Stimulated activated CD4-positive, alpha-beta T cell treated with anti-CD3 and anti-CD28 coated beads, TNF-alpha, amount 100 ng/mL, for 48 hours (primary cell): ENCODE measurements at regions not wholly inside any gene's neighbourhood (a gene's known extent, or its start where the extent isn't known, plus 50 kb on each side); places are given as distances from the start of the nearest gene placed in this dataset.

Experiments used
- DNase-seq, 3 donors: peaks; one replicate each; pipeline ENCODE4 v3.0.0-alpha.2; 2020; ENCODE audit warnings: low read depth in 3 of 3

DNA sequence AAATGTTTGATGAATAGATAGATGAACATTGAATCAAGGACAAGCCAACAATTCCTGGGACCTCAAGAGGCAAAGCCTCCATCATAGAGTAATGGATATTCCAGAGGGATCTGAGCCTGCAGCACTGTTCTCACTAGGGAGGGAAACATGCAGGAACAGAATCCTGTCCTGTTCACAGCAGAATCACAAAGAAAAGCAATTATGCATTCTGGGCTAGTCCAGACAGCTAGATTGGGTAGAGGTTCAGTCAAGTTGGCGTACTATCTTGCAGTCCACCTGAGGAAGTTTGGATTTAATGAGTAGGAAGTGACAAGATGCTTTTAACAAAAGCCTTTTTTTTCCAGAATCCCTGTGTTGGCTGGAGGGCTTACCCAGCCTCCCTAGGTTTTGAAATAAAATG, 314.5 kb upstream of the SEMA6D start:
- no peak for DNase-seq

DNA sequence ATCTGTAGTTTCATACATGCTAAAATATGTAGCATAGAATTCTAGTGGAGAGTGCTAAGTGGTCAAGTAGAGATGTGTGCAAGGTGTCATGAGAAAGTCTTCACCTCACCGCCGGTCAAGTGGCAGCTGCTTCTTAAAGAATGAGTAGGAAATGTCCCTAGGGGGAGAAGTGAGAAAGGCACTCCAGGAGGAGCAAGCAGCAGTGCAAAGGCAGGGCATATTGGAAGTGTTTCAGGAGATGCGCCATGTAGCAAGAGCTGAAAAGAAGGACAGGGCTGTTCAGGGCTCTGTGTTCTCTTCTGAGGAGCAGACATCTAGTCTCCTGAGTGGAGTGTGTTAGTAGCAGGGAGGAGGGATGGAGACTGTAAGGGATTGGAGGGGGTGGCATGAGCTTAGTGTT, 312.4 kb upstream of the SEMA6D start:
- DNase-seq: no peak

DNA sequence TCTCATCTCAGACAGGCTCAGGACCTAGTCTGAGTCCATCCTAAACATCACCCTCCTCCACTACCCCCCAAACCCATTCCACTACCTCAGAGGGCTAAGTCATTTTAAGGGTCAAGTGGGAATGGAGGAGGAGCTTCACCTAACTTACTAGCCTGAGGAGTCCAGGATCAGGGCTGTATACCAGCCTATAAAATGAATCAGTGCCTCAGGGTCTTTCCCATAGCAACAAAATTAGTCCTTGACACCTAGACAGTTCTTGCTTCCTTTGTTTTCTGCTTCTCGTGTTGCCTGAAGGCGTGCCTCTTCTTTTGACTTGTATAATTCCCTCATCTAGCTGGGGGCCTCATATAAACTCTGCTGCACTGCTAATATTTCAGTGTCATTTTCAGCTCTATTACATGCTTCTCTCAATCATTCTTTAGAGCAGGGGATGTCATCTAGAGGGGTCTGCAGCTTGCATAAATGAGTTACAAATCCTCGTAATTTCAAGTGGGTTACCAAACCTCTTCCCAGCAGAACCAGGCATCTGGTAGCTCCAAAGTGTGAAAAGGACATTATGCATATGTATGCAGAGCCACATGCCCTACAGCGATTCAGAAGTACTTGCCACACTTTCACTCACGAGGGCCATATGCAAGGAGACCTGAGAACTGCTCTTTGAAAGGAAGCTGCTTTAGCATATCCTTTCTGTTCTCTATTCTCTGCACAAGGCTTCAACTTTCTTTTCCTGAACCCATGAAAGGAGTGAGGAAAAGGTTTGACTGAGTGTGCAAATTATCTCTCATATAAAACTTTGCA, 311.7 kb upstream of the SEMA6D start:
- DNase-seq: no peak

DNA sequence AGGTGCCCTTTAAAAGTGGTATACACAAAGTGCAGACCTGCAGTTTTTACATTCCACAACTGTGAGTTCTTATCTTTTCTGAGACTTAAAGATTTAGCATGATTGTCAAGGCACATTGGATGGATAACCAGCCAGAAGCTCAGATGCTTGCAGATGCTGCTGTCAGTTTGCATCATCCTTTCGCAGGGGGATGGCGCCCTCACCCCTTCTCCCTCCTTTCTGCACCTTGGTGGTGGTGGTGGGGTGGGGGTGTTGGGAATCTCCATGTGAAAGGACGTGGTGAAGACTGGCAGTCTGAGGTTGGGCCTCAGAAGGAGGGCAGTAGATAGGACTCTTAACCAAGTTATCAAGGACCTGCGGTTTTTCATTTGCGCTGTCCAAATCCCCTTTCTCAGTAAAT, 309.6 kb upstream of the SEMA6D start:
- DNase-seq: no peak

DNA sequence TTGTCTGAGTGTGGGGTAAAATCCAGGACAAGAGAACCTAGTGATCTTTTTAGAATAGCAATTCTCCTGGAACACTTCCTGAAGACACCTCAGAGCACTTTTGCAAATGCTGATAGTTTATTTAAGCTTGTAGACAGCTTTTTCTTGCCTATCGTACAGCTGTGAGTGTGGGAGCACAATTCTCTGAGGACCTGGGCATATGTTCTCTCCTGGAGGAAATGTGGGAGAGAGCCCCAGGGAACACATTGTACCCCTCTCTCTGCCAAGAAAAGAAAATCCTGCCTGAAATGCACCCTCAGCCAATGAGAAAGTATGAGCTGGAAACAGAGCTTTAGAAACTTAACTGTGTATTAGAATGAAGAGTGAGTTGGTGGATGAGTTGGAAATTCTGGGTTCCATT, 308.3 kb upstream of the SEMA6D start:
- DNase-seq: no peak

DNA sequence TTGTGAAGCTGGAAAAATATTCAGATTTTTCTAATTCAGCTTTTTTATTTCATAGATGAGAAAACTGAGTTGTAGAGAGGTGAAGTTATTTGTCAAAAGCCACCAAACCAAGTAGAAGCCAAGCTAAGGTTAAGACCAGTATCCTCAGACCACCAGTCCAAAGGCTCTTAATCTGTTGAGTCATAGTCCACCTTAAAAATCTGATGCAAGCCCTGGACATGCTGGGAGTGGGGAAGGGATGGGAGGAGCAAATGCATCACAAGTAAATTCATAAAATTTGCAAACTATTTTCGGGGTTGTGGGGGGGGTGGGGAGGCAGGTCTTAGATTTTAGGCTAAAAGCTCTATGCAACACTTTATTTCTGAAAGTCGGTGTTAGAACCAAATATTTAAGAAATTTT, 307.7 kb upstream of the SEMA6D start:
- no peak for DNase-seq

DNA sequence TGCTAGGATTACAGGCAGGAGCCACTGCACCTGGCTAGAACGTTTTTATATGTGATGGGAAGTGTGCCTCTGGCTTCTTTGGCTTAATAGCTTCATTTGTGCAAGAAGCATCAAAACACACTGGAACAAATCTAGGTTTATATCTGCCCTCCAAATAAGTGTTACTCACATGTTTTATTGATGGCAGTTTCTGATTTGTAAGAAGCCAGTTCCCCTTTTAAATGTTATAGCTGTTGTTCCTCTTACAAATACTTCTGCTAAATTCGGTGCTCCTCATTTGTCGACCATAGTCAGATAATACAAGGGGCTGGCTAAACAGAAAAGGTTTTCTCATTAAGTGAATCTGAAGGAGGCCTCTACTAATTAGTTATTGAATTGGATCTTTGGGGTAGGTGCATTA, 307.1 kb upstream of the SEMA6D start:
- DNase-seq: no peak

DNA sequence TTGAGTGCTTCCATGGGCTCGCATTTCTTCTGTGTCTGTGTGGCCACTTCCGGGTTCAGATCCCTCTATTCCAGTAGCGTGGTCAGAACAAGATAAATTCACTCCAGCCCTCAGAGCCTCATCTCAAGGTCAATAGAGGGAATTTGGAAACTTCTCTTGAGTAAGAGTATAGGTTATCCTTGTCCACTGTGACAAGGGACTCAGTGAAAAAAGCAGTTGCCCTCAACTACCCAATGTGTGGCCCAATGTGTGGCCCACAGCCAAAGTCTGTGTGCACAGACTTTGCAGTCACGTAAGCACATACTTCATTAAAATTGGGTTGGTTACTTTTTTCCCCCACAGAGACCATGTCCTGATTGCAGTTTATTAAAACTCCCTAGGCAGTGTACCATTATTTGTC, 305.6 kb upstream of the SEMA6D start:
- no peak for DNase-seq

DNA sequence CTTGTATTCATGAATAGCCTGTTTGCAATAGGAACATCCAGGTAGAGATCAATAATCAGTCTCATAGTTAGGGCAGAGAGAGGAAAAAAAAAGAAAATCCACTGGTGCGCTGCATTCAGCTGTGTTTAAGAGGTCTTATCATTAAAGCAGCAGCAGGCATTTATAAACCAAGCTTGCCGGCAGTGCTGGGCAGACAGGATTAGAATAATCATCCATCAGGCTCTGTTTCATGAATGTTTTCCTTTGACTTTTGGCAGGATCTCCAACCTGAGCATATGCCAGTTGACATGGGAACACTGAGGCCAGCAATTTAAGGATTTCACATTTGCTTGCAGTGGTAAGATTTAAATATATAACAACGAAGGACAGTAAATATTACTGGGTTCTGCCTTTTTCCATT, 305.2 kb upstream of the SEMA6D start:
- no peak for DNase-seq

DNA sequence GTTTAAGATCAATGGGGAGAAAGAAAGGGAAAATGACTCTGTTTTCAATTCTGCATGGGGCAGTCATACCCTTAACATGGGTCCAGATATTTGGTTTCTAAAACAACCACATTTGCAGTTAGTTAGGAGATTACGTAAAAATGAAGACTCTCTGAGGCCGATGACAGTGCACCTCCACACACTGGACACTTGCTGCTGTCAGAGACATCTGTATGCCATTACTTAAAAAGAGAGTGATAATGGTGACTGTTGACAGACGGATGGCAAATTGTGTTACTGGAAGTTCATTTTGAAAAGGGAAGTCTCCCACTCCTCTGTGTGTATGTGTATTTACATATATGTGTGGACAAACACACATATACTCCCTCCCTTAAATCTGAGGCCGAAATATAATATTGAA, 304.5 kb upstream of the SEMA6D start:
- no peak for DNase-seq

DNA sequence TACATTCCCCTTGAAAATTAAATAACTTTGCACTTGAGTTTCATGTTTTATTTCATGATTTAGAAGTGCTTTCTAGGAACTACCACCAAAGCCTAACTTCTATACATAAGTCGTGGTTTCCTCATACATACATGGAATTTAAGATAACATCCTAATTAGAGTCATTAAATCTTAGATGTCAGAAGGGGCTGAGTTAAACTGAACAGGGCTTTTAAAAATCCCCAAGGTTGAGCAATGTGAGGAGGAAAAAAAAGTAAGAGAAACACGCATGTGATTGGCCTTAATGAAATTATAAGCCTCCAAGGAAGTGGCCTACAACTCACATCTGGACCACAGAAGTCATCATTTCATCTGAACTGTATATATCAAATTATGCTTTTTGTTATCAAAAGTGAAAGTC, 303.1 kb upstream of the SEMA6D start:
- no peak for DNase-seq

DNA sequence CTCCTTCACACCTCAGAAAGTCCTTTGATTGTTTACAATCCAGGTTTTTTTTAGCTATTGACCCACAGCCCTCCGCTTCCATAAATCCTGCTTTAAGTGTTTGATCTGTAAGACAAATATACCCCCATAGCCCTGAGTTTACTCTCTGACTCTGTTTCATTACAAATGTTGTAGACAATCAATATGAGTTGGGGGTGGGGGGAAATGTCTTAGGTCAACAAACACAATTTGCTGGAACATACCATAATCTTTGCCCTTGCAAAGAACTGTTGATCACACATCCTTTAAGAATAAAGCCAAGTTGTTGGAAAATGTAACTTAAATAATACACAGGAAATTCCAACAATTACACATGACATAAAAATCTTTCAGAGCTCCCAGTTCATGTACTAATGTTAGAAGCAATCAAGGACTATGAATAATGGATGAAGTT, 301.8 kb upstream of the SEMA6D start:
- no peak for DNase-seq

DNA sequence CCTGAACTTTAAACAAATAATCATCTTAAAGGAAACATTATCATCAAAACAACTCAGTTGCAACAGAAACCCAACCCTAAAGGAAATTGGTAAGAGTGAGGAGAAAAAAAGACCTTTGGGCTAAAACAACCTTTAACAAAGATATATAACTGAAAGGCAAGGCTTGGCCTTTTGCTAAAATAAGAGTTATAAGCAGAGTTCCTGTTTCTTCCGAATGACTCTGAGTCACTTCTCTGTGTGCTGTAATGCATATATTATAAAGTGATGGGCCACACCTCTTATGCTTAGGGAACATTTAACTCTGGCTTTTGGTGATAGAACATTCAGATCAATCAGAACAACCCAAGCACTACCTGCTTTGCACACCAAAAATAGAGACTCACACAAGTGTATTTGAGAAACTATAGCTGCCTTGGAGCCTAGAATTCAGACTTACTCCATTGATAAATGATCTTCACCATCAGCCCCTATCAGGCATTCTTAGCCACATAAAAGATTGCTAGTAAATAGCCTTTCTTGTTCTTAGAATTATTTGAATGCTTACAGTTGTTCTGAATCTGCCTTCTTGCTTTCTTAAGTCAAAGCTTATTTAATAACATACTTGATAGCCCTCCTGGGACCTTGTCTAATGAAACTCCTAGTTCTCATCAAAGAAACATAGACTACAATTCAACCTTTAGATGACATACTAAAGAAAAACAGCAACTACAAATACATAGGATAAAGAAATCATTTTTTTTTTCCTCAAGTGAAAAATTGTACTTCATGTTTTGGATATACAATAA, 294.2 kb upstream of the SEMA6D start:
- no peak for DNase-seq

DNA sequence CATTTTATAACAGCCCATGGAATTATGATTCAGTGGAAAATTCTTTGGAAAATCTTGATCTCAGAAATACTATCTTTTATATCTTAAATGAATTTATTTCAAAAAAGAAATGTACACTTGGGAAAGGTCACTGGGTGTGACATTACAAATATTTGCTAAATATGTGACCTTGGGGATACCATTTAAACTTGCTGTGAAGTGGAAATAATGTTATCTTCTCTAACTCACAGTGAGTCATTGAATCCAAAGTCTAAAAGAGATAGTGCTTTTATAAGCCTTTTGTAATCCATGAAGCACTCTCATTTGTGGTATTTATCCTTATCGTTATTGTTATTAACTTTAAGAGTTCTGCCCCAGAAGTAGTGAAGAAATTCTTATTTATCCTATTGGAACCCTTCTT, 289.8 kb upstream of the SEMA6D start:
- no peak for DNase-seq

DNA sequence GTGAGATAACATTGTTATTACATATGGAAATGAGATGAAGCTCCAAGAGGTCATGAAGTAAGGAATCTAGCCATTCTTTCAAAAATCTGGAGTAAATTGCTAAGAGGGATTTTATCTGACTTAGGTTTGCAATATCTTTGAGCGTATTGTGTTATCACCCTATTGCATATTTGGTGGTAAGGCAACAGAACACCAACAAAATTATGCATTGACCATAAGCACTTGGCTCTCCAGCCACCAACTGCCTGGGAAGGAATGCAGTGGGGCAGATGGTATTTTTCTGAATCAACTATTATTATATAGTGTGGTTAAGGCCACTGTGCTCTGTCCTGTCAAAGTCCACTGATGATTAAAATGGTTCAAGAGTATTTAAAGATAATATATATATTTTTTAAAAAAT, 287.9 kb upstream of the SEMA6D start:
- DNase-seq: no peak

DNA sequence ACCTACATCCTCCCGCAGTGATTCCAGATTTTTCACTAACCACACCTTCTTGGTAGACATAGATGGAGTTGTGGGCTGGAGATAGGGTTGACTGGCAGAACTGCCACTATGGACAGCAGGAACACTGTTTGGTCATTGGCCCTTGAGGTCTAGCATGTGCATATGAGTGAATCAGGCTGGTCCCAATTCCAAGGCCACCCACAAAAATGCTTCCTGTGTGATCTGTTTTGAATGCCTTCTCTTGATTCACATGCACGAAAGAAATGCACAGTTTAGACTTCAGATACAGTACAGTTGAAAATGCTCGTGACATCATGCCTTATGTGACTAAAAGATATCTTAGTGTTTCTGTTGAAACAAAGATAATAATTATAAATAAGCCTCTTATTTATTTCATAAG, 285.8 kb upstream of the SEMA6D start:
- DNase-seq: no peak

DNA sequence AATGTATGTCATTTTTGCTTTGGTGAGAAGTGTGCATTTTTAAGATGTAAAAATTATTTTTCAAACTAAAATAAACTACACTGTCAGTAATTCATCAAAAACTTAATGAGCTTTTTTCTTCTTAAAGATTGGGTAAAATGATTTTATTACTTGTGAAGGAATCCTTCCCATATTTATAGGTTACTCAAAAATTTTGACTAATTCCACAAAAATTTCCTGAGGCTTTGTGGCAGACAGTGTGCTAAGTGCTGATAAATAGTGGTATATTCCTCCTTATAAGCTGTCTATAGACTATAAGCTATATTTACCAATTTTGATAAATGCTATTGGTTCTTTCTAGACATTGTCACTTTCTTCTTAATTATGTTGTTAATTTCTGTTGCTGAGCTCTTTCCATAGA, 284.5 kb upstream of the SEMA6D start:
- no peak for DNase-seq

DNA sequence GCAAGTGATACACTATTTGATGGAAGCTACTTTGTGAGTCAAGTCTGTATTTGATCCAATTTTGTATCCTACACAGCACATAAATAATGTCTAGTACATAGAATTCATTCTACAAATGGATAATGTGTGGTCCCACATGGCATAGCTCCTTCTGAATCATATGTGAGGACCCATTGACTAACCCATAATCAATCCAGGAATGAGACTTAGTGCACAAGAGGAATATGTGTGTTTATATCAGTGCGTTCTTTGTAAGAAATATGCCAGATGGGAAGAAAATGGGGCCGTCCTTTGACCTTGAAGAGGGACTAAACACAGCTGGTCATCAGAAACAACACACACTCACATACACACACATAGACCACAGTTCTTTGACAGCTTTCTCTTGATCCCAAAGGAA, 282.7 kb upstream of the SEMA6D start:
- DNase-seq: no peak

DNA sequence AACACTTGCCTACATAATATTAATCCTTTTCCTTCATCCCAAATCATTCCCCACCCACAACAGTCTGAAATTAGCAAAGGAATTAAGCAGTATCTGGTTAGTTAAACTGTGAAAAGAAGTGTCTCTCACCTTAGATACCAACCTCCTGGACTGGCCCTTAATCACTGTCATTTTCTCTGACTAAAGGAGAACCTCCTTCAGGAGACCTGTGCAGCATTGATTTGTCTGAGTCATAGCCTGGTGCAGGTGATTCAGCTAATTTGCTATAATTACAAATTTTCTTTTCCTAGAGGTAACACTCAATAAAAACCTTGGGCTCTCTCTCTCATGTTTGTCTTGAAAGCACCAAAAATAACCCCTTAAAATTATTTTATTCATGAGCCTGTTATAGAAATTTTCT, 279.8 kb upstream of the SEMA6D start:
- DNase-seq: no peak

DNA sequence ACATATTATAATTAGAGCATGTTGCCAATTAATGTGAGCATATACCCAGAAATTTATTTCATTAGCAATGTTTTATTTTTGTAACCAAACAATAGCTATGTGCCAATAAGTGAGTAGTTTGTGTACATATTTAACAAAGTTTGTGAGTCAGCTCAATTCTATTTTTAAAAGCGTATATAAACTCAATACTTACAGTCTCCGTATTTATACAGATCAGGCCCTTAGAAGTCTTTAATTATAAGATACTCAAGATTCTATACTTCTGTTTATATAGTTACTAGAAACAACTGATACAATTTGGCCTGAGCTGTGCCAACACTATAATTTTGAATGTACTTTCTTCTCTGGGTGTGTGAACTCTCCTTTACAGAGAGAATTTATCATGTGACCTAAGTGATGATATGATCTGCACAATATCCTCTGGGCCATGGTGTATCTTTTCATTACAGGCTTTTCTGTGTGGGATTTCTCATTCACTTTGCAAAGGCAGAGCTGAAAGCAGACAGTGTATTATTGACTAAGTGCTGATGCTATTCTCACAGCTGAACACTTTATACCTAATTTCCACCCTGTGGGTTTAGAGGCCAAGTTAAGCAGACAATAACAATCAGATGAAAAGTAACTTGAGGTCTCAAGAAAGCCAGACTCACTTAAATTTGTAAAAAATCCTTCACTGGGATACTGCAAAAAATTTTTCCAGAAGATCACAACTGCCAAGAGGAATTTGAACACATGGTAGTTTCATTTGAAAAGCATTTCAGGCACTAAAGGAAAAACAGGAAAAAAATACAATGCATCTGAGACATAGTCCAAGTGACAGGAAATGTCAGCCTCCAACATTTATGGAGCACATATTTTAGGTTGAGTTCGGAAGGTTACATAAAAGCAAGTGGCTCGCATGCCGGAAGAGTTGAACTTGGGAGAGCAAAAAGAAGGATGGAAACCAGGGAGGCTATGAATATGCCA, 277.9 kb upstream of the SEMA6D start:
- DNase-seq: no peak

DNA sequence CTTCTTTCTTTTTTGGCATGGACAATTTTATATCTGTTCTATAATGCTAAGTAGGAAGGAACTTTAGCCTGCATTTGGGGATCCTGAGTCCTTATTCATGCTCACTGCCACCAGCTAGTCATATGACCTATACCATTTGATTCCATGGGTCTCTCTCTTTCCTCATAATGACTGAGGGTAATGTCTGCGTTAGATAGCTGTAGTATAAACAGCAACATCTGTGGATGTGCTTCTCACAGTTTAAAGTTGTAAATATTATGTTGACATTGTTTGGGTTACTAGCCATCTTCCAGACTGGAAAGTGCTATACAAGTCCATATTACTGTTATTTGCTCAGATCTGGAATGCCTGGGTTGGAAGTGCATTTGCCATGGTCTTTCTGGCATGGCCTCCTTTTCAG, 274.9 kb upstream of the SEMA6D start:
- DNase-seq: no peak

DNA sequence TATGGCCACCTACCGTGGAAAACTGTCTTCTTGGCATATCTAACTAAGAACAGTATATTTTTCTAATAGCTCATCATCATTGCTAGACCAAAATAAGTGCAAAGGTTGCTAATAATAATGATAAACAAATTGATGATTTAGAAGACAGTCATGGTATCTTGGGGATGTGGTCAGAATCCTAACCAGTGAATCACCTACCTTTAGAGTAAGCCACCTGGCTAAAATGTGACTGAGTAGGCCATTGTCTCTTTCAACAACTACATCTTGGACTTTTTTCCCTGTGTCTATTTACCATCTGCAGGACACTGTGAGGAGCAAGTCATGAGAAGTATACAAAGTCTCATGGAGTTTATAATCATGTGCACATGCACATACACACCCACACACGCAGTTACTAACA, 273.5 kb upstream of the SEMA6D start:
- DNase-seq: no peak
